ENCODE measurements at regions not wholly inside any gene's neighbourhood (a gene's known extent, or its start where the extent isn't known, plus 50 kb on each side); places are given as distances from the start of the nearest gene placed in this dataset.
"Not testable (repeated sequence)": the region's sequence is repeated elsewhere in the genome, so short reads cannot be mapped to it uniquely, and the experiment has no call there.

- DNase-seq: not testable (repeated sequence)
Measured at GRCh38 chr1:117314951-117315350, 52.3 kb upstream of the MAN1A2 start.

GRCh38 chr1:117313555-117313954 is 53.7 kb upstream of the MAN1A2 start:
- no peak for DNase-seq

GRCh38 chr1:117312453-117313138 is 54.7 kb upstream of the MAN1A2 start:
- DNase-seq: peak; percentile 34

GRCh38 chr1:117308311-117308916 is 58.8 kb upstream of the MAN1A2 start:
- no peak for DNase-seq

GRCh38 chr1:117301901-117302300 is 65.3 kb upstream of the MAN1A2 start:
- DNase-seq: no peak

GRCh38 chr1:117300183-117300582 is 67.1 kb upstream of the MAN1A2 start:
- not testable (repeated sequence) for DNase-seq

- no peak for DNase-seq
Measured at GRCh38 chr1:117295001-117295400, 72.2 kb upstream of the MAN1A2 start.

GRCh38 chr1:117290890-117291289 is 76.4 kb upstream of the MAN1A2 start:
- DNase-seq: no peak

GRCh38 chr1:117289316-117289870 is 77.9 kb upstream of the MAN1A2 start:
- no peak for DNase-seq

- DNase-seq: no peak
Measured at GRCh38 chr1:117286562-117286961, 75.8 kb upstream of the VTCN1 start.

GRCh38 chr1:117286145-117286544 is 75.4 kb upstream of the VTCN1 start:
- no peak for DNase-seq

GRCh38 chr1:117284399-117285215 is 73.9 kb upstream of the VTCN1 start:
- peak; percentile 56 for DNase-seq

- DNase-seq: no peak
Measured at GRCh38 chr1:117278531-117278930, 67.8 kb upstream of the VTCN1 start.

GRCh38 chr1:117275055-117275454 is 64.3 kb upstream of the VTCN1 start:
- no peak for DNase-seq

- DNase-seq: no peak
Measured at GRCh38 chr1:117271959-117272358, 61.2 kb upstream of the VTCN1 start.

- no peak for DNase-seq
Measured at GRCh38 chr1:117271129-117271528, 60.4 kb upstream of the VTCN1 start.

- no peak for DNase-seq
Measured at GRCh38 chr1:117270679-117271078, 60.0 kb upstream of the VTCN1 start.

- DNase-seq: no peak
Measured at GRCh38 chr1:117268535-117269455, 58.1 kb upstream of the VTCN1 start.

- peak; percentile 57 for DNase-seq
Measured at GRCh38 chr1:117267232-117267774, 56.6 kb upstream of the VTCN1 start.

- DNase-seq: no peak
Measured at GRCh38 chr1:117262976-117263375, 52.2 kb upstream of the VTCN1 start.

GRCh38 chr1:117261424-117261785 is 50.7 kb upstream of the VTCN1 start:
- DNase-seq: no peak

GRCh38 chr1:117260761-117261423 is 50.2 kb upstream of the VTCN1 start:
- DNase-seq: no peak
